MCF 10A (cell line): ENCODE measurements at regions not wholly inside any gene's neighbourhood (a gene's known extent, or its start where the extent isn't known, plus 50 kb on each side); places are given as distances from the start of the nearest gene placed in this dataset.
A peak's percentile ranks its signal among the peaks of the same experiment; 100 is the strongest.

Source experiments
- BruUV-seq: library from RNA; stranded (reverse); fragments of 400-500 nt; replicated peaks from 2 replicates; lab custom pipeline; 2021; lab: Mats Ljungman, UMichigan
- CTCF ChIA-PET: fragments of 300-600 bp; sonication (Branson Sonifier 250); formaldehyde crosslinking; extraction: SDS; loops from one replicate; lab custom pipeline; 2021; ENCODE audit warnings: antibody characterized with exemption, inconsistent platforms; lab: Yijun Ruan, JAX
- POLR2A ChIA-PET: fragments of 300-600, 350-650 bp; sonication (Branson Sonifier 250); formaldehyde crosslinking; extraction: SDS; loops from one replicate; lab custom pipeline; 2020; ENCODE audit warnings: antibody characterized with exemption, inconsistent platforms; lab: Yijun Ruan, JAX
- DNase-seq: peaks from one replicate; pipeline ENCODE4 v3.0.0-alpha.2; 2018; ENCODE audit not compliant: unreplicated experiment
- H3K27ac Mint-ChIP-seq: one replicate; pipeline ENCODE4 v1.8.0; 2022; ENCODE audit warnings: mild to moderate bottlenecking, low read depth, mixed read lengths; ENCODE audit not compliant: unreplicated experiment
- H3K27me3 Mint-ChIP-seq: one replicate; pipeline ENCODE4 v1.8.0; 2022; ENCODE audit warnings: mixed read lengths; ENCODE audit not compliant: insufficient read depth, unreplicated experiment
- H3K36me3 Mint-ChIP-seq: one replicate; pipeline ENCODE4 v1.8.0; 2022; ENCODE audit warnings: mild to moderate bottlenecking, moderate library complexity, mixed read lengths; ENCODE audit not compliant: insufficient read depth, unreplicated experiment
- H3K4me1 Mint-ChIP-seq: one replicate; pipeline ENCODE4 v1.8.0; 2022; ENCODE audit warnings: mixed read lengths; ENCODE audit not compliant: insufficient read depth, unreplicated experiment
- H3K4me3 Mint-ChIP-seq: one replicate; pipeline ENCODE4 v1.8.0; 2022; ENCODE audit warnings: mild to moderate bottlenecking, moderate library complexity, mixed read lengths; ENCODE audit not compliant: unreplicated experiment
- H3K9me3 Mint-ChIP-seq: one replicate; pipeline ENCODE4 v1.8.0; 2022; ENCODE audit warnings: mixed read lengths; ENCODE audit not compliant: unreplicated experiment
- intact Hi-C: fragments of 100-400 bp; cut with micrococcal nuclease; formaldehyde crosslinking; loops from 2 replicates; pipeline ENCODE4 v1.14.1; 2022
- TF ChIP-seq, protein P1 (sequence below): fragments of 200-600 bp; IDR thresholded peaks from one replicate; pipeline ENCODE4 v1.8.0; 2022; ENCODE audit warnings: antibody characterized with exemption, mild to moderate bottlenecking; ENCODE audit not compliant: unreplicated experiment

DNA sequence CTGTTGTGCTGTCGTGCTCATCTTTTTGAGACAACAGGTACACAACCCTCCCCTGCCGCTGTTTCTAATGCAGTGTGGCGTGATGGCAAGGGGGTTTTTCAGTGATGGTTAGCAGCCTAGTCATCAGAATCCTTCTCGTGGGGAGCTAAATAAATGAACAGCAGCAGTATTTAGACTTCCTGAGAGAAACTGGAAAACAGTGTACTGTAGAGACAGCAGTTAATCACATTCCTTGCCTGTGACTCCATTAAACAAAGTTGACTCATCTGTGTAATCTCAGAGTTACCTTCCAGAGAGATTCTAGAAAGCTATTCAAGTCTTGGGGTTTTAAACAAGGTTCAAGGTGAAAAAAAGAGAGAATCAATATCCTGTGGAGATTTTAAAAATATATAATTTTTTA is 1753.2 kb upstream of the PCDH7 start:
- BruUV-seq, result no TSS peak
- TF ChIP-seq, protein P1, sequence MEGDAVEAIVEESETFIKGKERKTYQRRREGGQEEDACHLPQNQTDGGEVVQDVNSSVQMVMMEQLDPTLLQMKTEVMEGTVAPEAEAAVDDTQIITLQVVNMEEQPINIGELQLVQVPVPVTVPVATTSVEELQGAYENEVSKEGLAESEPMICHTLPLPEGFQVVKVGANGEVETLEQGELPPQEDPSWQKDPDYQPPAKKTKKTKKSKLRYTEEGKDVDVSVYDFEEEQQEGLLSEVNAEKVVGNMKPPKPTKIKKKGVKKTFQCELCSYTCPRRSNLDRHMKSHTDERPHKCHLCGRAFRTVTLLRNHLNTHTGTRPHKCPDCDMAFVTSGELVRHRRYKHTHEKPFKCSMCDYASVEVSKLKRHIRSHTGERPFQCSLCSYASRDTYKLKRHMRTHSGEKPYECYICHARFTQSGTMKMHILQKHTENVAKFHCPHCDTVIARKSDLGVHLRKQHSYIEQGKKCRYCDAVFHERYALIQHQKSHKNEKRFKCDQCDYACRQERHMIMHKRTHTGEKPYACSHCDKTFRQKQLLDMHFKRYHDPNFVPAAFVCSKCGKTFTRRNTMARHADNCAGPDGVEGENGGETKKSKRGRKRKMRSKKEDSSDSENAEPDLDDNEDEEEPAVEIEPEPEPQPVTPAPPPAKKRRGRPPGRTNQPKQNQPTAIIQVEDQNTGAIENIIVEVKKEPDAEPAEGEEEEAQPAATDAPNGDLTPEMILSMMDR, result no peak
- H3K27ac Mint-ChIP-seq, result no peak overlapping the region
- H3K4me1 Mint-ChIP-seq, result peaks cover 7% of the 10 kb centered on the region
- H3K9me3 Mint-ChIP-seq, result no peaks in the 10 kb centered on the region
- ChIA-PET CTCF (no interaction called here), POLR2A (no interaction called here)
- H3K4me3 Mint-ChIP-seq, result no peak overlapping the region
- DNase-seq, result peak; percentile 11
- intact Hi-C loops, result no loop called here
- H3K27me3 Mint-ChIP-seq, result no peaks in the 10 kb centered on the region
- no peaks in the 10 kb centered on the region for H3K36me3 Mint-ChIP-seq

DNA sequence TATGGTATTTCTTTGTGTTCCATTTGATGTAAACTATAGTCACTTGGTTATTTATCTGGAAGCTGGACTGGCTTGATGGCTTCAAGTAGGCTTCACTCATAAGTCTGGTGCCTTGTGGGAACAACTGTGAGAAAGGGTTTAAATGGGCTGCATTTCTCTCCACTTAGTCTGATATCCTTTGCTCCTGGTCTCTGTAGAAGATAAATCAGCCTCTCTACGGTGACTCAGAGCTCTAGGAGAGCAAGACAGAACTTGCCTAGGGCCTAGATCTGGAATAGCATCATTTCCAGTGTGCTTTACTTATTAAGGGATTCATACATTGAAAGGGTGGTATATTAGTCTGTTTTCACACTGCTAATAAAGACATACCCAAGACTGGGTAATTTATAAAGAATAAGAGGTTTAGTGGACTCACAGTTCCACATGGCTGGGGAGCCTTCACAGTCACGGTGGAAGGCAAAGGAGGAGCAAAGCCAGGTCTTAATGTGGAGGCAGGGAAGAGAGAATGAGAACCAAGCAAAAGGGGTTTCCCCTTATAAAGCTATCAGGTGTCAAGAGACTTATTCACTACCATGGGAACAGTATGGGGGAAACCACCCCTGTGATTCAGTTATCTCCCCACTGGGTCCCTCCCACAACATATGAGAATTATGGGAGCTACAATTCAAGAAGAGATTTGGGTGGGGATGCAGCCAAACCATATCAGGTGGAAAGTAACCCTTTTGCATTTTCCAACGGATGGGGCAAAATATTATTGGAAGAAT is 1746.4 kb upstream of the PCDH7 start:
- Mint-ChIP-seq H3K27ac (peak overlapping the region; percentile 89), H3K4me1 (peaks cover 11% of the 10 kb centered on the region), H3K4me3 (no peak overlapping the region), H3K36me3 (no peaks in the 10 kb centered on the region), H3K9me3 (no peaks in the 10 kb centered on the region), H3K27me3 (no peaks in the 10 kb centered on the region)
- ChIA-PET CTCF (interaction anchor here (0.6 to 1.7 kb wide), 6 partner anchors 193 to 1681 kb away, joined by 3 to 5 read pairs (median 3); no protein-coding TSS in a partner anchor), POLR2A (interaction anchor here (0.7 kb wide), 1 partner anchor 14 kb away, joined by 3 read pairs; no protein-coding TSS in a partner anchor)
- intact Hi-C loops, result no loop called here
- BruUV-seq, result no TSS peak
- TF ChIP-seq, protein P1, result no peak
- DNase-seq, result peak; percentile 52

DNA sequence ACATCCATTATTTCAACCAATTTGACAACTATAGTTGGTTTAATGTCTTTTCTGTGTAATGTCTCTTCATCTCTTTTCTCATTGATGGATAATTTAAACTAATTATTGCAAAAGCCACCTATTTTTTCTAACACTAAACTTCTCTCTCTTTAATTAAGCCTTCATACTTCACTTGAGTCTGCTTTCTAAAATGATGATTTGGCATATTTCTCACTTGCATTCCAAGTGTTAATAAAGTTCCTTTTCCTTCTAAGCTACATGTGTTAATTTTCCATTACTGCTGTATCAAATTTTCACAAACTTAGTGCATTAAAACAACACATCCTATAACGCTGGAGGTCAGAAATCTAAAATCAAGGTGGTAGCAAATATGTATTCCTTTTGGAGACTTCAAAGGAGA is 1743.8 kb upstream of the PCDH7 start:
- no peaks in the 10 kb centered on the region for H3K9me3 Mint-ChIP-seq
- TF ChIP-seq, protein P1, result no peak
- ChIA-PET CTCF (no interaction called here), POLR2A (no interaction called here)
- no peaks in the 10 kb centered on the region for H3K36me3 Mint-ChIP-seq
- H3K27ac Mint-ChIP-seq, result no peak overlapping the region
- intact Hi-C loops, result no loop called here
- BruUV-seq, result no TSS peak
- no peaks in the 10 kb centered on the region for H3K27me3 Mint-ChIP-seq
- no peak for DNase-seq
- peaks cover 11% of the 10 kb centered on the region for H3K4me1 Mint-ChIP-seq
- no peak overlapping the region for H3K4me3 Mint-ChIP-seq

DNA sequence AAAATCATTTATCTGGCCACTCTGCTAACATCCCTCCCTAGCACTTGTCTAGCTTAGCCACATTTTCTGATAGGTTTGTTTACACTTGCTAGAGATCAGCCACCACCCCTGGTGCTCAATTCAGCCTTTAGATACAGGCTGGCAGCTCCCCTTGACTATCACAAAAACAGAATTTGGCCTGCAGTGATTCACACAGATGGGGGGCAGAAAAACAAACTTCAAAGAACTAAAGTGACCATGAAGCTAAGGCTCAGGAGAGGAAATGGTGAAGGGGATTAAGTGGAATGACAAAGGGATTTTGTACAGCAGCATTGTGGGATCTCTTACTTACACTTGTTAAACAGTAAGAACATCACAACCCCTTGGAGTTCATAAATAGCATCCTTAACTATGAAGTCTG is 1718.0 kb upstream of the PCDH7 start:
- Mint-ChIP-seq H3K9me3 (peaks cover 7% of the 10 kb centered on the region), H3K4me1 (peaks cover 6% of the 10 kb centered on the region), H3K27me3 (no peaks in the 10 kb centered on the region), H3K36me3 (no peaks in the 10 kb centered on the region), H3K4me3 (no peak overlapping the region), H3K27ac (no peak overlapping the region)
- TF ChIP-seq, protein P1, result no peak
- BruUV-seq, result no TSS peak
- intact Hi-C loops, result no loop called here
- DNase-seq, result no peak
- CTCF ChIA-PET, result no interaction called here
- POLR2A ChIA-PET, result no interaction called here
